ENCODE measurements at regions not wholly inside any gene's neighbourhood (a gene's known extent, or its start where the extent isn't known, plus 50 kb on each side); places are given as distances from the start of the nearest gene placed in this dataset.

GRCh38 chr3:43923104-43923882 is 232.6 kb downstream of the ABHD5 start:
- TF ChIP-seq POLR2A (IDR thresholded peaks at IDR 0.05), result no peak
- TF ChIP-seq, protein P1, sequence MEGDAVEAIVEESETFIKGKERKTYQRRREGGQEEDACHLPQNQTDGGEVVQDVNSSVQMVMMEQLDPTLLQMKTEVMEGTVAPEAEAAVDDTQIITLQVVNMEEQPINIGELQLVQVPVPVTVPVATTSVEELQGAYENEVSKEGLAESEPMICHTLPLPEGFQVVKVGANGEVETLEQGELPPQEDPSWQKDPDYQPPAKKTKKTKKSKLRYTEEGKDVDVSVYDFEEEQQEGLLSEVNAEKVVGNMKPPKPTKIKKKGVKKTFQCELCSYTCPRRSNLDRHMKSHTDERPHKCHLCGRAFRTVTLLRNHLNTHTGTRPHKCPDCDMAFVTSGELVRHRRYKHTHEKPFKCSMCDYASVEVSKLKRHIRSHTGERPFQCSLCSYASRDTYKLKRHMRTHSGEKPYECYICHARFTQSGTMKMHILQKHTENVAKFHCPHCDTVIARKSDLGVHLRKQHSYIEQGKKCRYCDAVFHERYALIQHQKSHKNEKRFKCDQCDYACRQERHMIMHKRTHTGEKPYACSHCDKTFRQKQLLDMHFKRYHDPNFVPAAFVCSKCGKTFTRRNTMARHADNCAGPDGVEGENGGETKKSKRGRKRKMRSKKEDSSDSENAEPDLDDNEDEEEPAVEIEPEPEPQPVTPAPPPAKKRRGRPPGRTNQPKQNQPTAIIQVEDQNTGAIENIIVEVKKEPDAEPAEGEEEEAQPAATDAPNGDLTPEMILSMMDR (IDR thresholded peaks at IDR 0.05), result no peak
- TF ChIP-seq POLR2AphosphoS5 (IDR thresholded peaks at IDR 0.05; ENCODE audit: insufficient read depth in 1 of 2, low read depth in 1 of 2), result no peak

All from vagina (tissue), 2 donors.